H1 (cell line): ENCODE measurements at regions not wholly inside any gene's neighbourhood (a gene's known extent, or its start where the extent isn't known, plus 50 kb on each side); places are given as distances from the start of the nearest gene placed in this dataset.

Experiments
- CTCF ChIA-PET: fragments of 300-600 bp; sonication (Branson Sonifier 250); formaldehyde crosslinking; loops from one replicate; lab custom pipeline; 2021; ENCODE audit not compliant: partially characterized antibody; lab: Charles Lee
- POLR2A ChIA-PET: fragments of 300-600 bp; sonication (Branson Sonifier 250); formaldehyde crosslinking; loops from one replicate; lab custom pipeline; 2021; ENCODE audit warnings: inconsistent platforms; ENCODE audit not compliant: partially characterized antibody; lab: Charles Lee
- DNase-seq, 2 experiments: peaks; one replicate each; pipeline versions ENCODE4 v3.0.0 to v3.0.0-alpha.2; 2010 to 2022; ENCODE audit warnings: low spot score in 2 of 2, low read depth in 1 of 2, mixed read lengths in 1 of 2
- FAIRE-seq: peaks from 2 replicates; lab custom pipeline; 2011; peaks lifted over from hg19 to GRCh38; lab: Jason Lieb, UNC
- H2AFZ ChIP-seq: 2 replicates; pipeline ENCODE4 v1.8.1; 2012; ENCODE audit warnings: low read length, inconsistent platforms
- H2AK5ac ChIP-seq: 2 replicates; pipeline ENCODE4 v1.6.1; 2013; ENCODE audit warnings: low read depth, low read length
- H2BK120ac ChIP-seq: replicated peaks from 2 replicates; pipeline ENCODE3; 2013; ENCODE audit warnings: low read depth, low read length, inconsistent platforms
- H2BK12ac ChIP-seq: 2 replicates; pipeline ENCODE4 v1.6.1; 2013; ENCODE audit warnings: low read depth, low read length
- H2BK15ac ChIP-seq: 2 replicates; pipeline ENCODE4 v1.6.1; 2013; ENCODE audit warnings: low read length
- H2BK20ac ChIP-seq: 2 replicates; pipeline ENCODE4 v1.6.1; 2013; ENCODE audit warnings: low read length
- H2BK5ac ChIP-seq: 2 replicates; pipeline ENCODE4 v1.6.1; 2013; ENCODE audit warnings: low read depth, low read length
- H3K14ac ChIP-seq: 2 replicates; pipeline ENCODE4 v1.6.1; 2013; ENCODE audit warnings: inconsistent platforms; ENCODE audit not compliant: insufficient read length
- H3K18ac ChIP-seq: 2 replicates; pipeline ENCODE4 v1.6.1; 2013; ENCODE audit warnings: low read length; ENCODE audit errors: extremely low read depth
- H3K23ac ChIP-seq: 2 replicates; pipeline ENCODE4 v1.6.1; 2013; ENCODE audit warnings: inconsistent platforms; ENCODE audit not compliant: insufficient read length
- H3K23me2 ChIP-seq: 2 replicates; pipeline ENCODE4 v1.6.1; 2013; ENCODE audit warnings: low read depth, low read length
- H3K27ac ChIP-seq: 2 replicates; pipeline ENCODE4 v1.6.1; 2011; ENCODE audit warnings: low read depth, low read length, inconsistent platforms
- H3K27me3 ChIP-seq, 4 experiments: replicated peaks in 1 of 4; 1 replicate in 1 of 4; 2 replicates in 3 of 4; pipeline versions ENCODE4 v1.6.1 to v1.8.1; 2011 to 2013; ENCODE audit warnings: low read length in 3 of 4, mild to moderate bottlenecking in 3 of 4, inconsistent platforms in 2 of 4, mixed read lengths in 2 of 4, moderate library complexity in 1 of 4; ENCODE audit not compliant: control insufficient read depth in 3 of 4, insufficient read depth in 3 of 4; ENCODE audit errors: extremely low read depth in 1 of 4
- H3K36me3 ChIP-seq, 4 experiments: 2 replicates each; pipeline versions ENCODE4 v1.6.1 to v1.8.1; 2011 to 2013; ENCODE audit warnings: mild to moderate bottlenecking in 4 of 4, low read length in 3 of 4, moderate library complexity in 2 of 4, control low read depth in 1 of 4, inconsistent platforms in 1 of 4; ENCODE audit not compliant: insufficient read depth in 4 of 4, control insufficient read depth in 2 of 4
- H3K4ac ChIP-seq: replicated peaks from 2 replicates; pipeline ENCODE3; 2013; ENCODE audit warnings: low read length, low read depth, mixed read lengths, inconsistent platforms; ENCODE audit not compliant: insufficient read length
- H3K4me1 ChIP-seq, 4 experiments: replicated peaks in 1 of 4; 1 replicate in 1 of 4; 2 replicates in 3 of 4; pipeline versions ENCODE4 v1.6.1 to v1.8.1; 2011 to 2013; ENCODE audit warnings: low read length in 3 of 4, inconsistent platforms in 2 of 4, mixed read lengths in 1 of 4; ENCODE audit not compliant: insufficient read depth in 4 of 4, control insufficient read depth in 3 of 4
- H3K4me2 ChIP-seq, 2 experiments: 2 replicates each; pipeline versions ENCODE4 v1.6.1 to v1.8.1; 2011 to 2013; ENCODE audit warnings: low read depth in 2 of 2, low read length in 2 of 2, control low read depth in 1 of 2, inconsistent platforms in 1 of 2, mild to moderate bottlenecking in 1 of 2; ENCODE audit not compliant: insufficient read depth in 1 of 2
- H3K4me3 ChIP-seq, 4 experiments: fragments of 200-600, 300-600 bp in 1 of 4; sonication (generic), shearing (Covaris generic), sonication (Bioruptor Twin) in 1 of 4; 2 replicates each; pipeline versions ENCODE4 v1.5.1 to v1.8.1; 2011 to 2016; ENCODE audit warnings: low read length in 4 of 4, low read depth in 3 of 4, control low read depth in 2 of 4, inconsistent platforms in 2 of 4, mild to moderate bottlenecking in 2 of 4, mixed read lengths in 1 of 4, moderate library complexity in 1 of 4; ENCODE audit not compliant: insufficient read depth in 2 of 4; ENCODE audit errors: extremely low read depth in 1 of 4
- H3K56ac ChIP-seq: replicated peaks from 2 replicates; pipeline ENCODE3; 2013; ENCODE audit warnings: low read depth, mild to moderate bottlenecking, mixed read lengths, low read length, inconsistent platforms; ENCODE audit not compliant: insufficient read length
- H3K79me1 ChIP-seq: 2 replicates; pipeline ENCODE4 v1.6.1; 2013; ENCODE audit warnings: low read depth, low read length, control low read depth
- H3K79me2 ChIP-seq, 2 experiments: 2 replicates each; pipeline versions ENCODE4 v1.6.1 to v1.8.1; 2012 to 2013; ENCODE audit warnings: low read length in 2 of 2, mild to moderate bottlenecking in 2 of 2, inconsistent platforms in 1 of 2; ENCODE audit not compliant: insufficient read depth in 2 of 2, control insufficient read depth in 1 of 2
- H3K9ac ChIP-seq, 4 experiments: replicated peaks in 1 of 4; 1 replicate in 1 of 4; 2 replicates in 3 of 4; pipeline versions ENCODE4 v1.6.1 to v1.8.1; 2011 to 2013; ENCODE audit warnings: low read depth in 3 of 4, low read length in 3 of 4, control low read depth in 2 of 4, mild to moderate bottlenecking in 2 of 4, moderate library complexity in 2 of 4, inconsistent platforms in 1 of 4; ENCODE audit errors: extremely low read depth in 1 of 4
- H3K9me3 ChIP-seq, 2 experiments: 2 replicates each; pipeline versions ENCODE4 v1.6.1 to v1.8.1; 2012 to 2013; ENCODE audit warnings: mild to moderate bottlenecking in 2 of 2, moderate library complexity in 2 of 2, control low read depth in 1 of 2, inconsistent platforms in 1 of 2, low read depth in 1 of 2, low read length in 1 of 2, mixed read lengths in 1 of 2; ENCODE audit not compliant: insufficient read depth in 2 of 2
- H4K20me1 ChIP-seq, 2 experiments: replicated peaks in 1 of 2; 2 replicates each; pipeline versions ENCODE3 to v1.8.1; 2011 to 2013; ENCODE audit warnings: inconsistent platforms in 2 of 2, low read length in 2 of 2, mild to moderate bottlenecking in 1 of 2; ENCODE audit not compliant: insufficient read depth in 2 of 2, control insufficient read depth in 1 of 2
- H4K5ac ChIP-seq: 2 replicates; pipeline ENCODE4 v1.6.1; 2013; ENCODE audit warnings: low read length, low read depth, mixed read lengths, inconsistent platforms; ENCODE audit not compliant: insufficient read length
- H4K8ac ChIP-seq: 2 replicates; pipeline ENCODE4 v1.8.0; 2013; ENCODE audit warnings: mild to moderate bottlenecking, moderate library complexity, low read length, inconsistent platforms; ENCODE audit not compliant: insufficient read depth; ENCODE audit errors: extremely low read depth
- H4K91ac ChIP-seq: replicated peaks from 2 replicates; pipeline ENCODE3; 2013; ENCODE audit warnings: low read length, mixed read lengths, inconsistent platforms; ENCODE audit not compliant: insufficient read length
- NRF1 ChIP-seq: IDR thresholded peaks from 2 replicates; pipeline ENCODE4 v1.6.1; 2011; ENCODE audit warnings: mild to moderate bottlenecking, low read depth, low read length, improper control_type of control experiment
- WGBS, 2 experiments: shearing (Covaris generic) in 1 of 2; methylation state at CpG; one replicate each; pipeline versions ENCODE4 v1.1.6 to v1.1.7; 2013 to 2015; ENCODE audit warnings: low lambda C conversion rate in 2 of 2, mixed read lengths in 2 of 2, inconsistent platforms in 1 of 2, low coverage in 1 of 2, missing lambda C conversion rate in 1 of 2; ENCODE audit not compliant: insufficient replicate concordance in 2 of 2, insufficient coverage in 1 of 2, insufficient read length in 1 of 2; ENCODE audit errors: extremely low coverage in 1 of 2, missing lambda C conversion rate in 1 of 2; 5-methylcytosine and 5-hydroxymethylcytosine counted together

GRCh38 chr1:213934649-213935048, 53.1 kb upstream of the PROX1 start:
- no peaks in the 10 kb centered on the region for H3K36me3 ChIP-seq
- no peaks in the 10 kb centered on the region for H3K79me2 ChIP-seq
- no peaks in the 10 kb centered on the region for H4K20me1 ChIP-seq
- H3K18ac ChIP-seq = no peak overlapping the region
- no peak overlapping the region for H3K4me2 ChIP-seq
- no peak overlapping the region for H2BK20ac ChIP-seq
- FAIRE-seq = no peak
- no peak overlapping the region for H3K27ac ChIP-seq
- no peaks in the 10 kb centered on the region for H3K27me3 ChIP-seq
- DNase-seq = no peak
- no peak overlapping the region for H2BK15ac ChIP-seq
- no peak overlapping the region for H4K5ac ChIP-seq
- H3K9me3 ChIP-seq = 0 out of 4 replicates have a peak, but pooled peaks cover 0 to under 1% of the 10 kb centered on the region in 2 experiments
- no peak overlapping the region for H2BK120ac ChIP-seq
- no peak overlapping the region for H3K23ac ChIP-seq
- no peak overlapping the region for H3K14ac ChIP-seq
- H4K91ac ChIP-seq = no peak overlapping the region
- H3K4me3 ChIP-seq = no peak overlapping the region
- no peak overlapping the region for H3K9ac ChIP-seq
- H2AFZ ChIP-seq = no peak overlapping the region
- H2BK5ac ChIP-seq = no peak overlapping the region
- TF ChIP-seq NRF1 = no peak
- H4K8ac ChIP-seq = no peak overlapping the region; the same call in 1 of the 2 replicates
- no peak overlapping the region for H2BK12ac ChIP-seq
- no peak overlapping the region for H3K56ac ChIP-seq
- ChIA-PET POLR2A (no interaction called here), CTCF (interaction anchor here (0.6 kb wide), 1 partner anchor 96 kb away, joined by 7 read pairs; no protein-coding TSS in a partner anchor)
- no peak overlapping the region for H3K4ac ChIP-seq
- no peaks in the 10 kb centered on the region for H3K79me1 ChIP-seq
- no peak overlapping the region for H2AK5ac ChIP-seq
- H3K4me1 ChIP-seq = no peaks in the 10 kb centered on the region
- WGBS, 2 experiments = 68% methylated on average over 5 of the region's 5 CpGs; no CpG with 5 or more reads in 1 of the 2 experiments
- no peaks in the 10 kb centered on the region for H3K23me2 ChIP-seq
